OCI-LY7 (cell line): ENCODE measurements at regions not wholly inside any gene's neighbourhood (a gene's known extent, or its start where the extent isn't known, plus 50 kb on each side); places are given as distances from the start of the nearest gene placed in this dataset.

ENCODE experiments used
- BruUV-seq: library from RNA; stranded (reverse); fragments of 400-500 nt; replicated peaks from 2 replicates; lab custom pipeline; 2021; lab: Mats Ljungman, UMichigan
- CTCF ChIA-PET: fragments of 300-600 bp; sonication (Branson Sonifier 250); formaldehyde crosslinking; loops from one replicate; lab custom pipeline; 2022; ENCODE audit warnings: antibody characterized with exemption; ENCODE audit not compliant: unreplicated experiment; lab: Charles Lee
- POLR2A ChIA-PET: fragments of 300-600 bp; sonication (Branson Sonifier 250); formaldehyde crosslinking; loops from one replicate; lab custom pipeline; 2022; ENCODE audit warnings: antibody characterized with exemption; lab: Charles Lee
- DNase-seq: peaks from one replicate; pipeline ENCODE4 v3.0.0-alpha.2; 2015; ENCODE audit warnings: low spot score
- H2AFZ ChIP-seq: fragments of 200-600 bp; sonication (generic), shearing (Covaris generic); 2 replicates; pipeline ENCODE4 v1.6.1; 2014; ENCODE audit warnings: mild to moderate bottlenecking, antibody characterized with exemption, low read length, moderate library complexity
- H3K27ac ChIP-seq: fragments of 200-600 bp; sonication (generic); 2 replicates; pipeline ENCODE4 v1.5.1; 2014; ENCODE audit warnings: mixed run types, low read depth, mild to moderate bottlenecking, moderate library complexity, low read length, inconsistent platforms; ENCODE audit not compliant: poor library complexity, severe bottlenecking
- H3K36me3 ChIP-seq: fragments of 200-600 bp; sonication (generic); 2 replicates; pipeline ENCODE4 v1.6.1; 2014; ENCODE audit warnings: mild to moderate bottlenecking, antibody characterized with exemption, low read length, moderate library complexity, mixed read lengths; ENCODE audit not compliant: insufficient read depth
- H3K4me1 ChIP-seq: fragments of 200-600 bp; sonication (generic); 2 replicates; pipeline ENCODE4 v1.5.1; 2014; ENCODE audit warnings: mild to moderate bottlenecking, low read length; ENCODE audit not compliant: insufficient read depth, poor library complexity, severe bottlenecking
- H3K4me2 ChIP-seq: fragments of 200-600 bp; sonication (generic); 2 replicates; pipeline ENCODE4 v1.6.1; 2014; ENCODE audit warnings: mild to moderate bottlenecking, low read length
- H3K4me3 ChIP-seq: fragments of 200-600 bp; sonication (generic); 2 replicates; pipeline ENCODE4 v1.5.1; 2014; ENCODE audit warnings: mild to moderate bottlenecking, low read depth, low read length; ENCODE audit not compliant: poor library complexity, severe bottlenecking
- H3K79me2 ChIP-seq: fragments of 200-600 bp; sonication (generic); 2 replicates; pipeline ENCODE4 v1.6.1; 2016; ENCODE audit warnings: low read depth, mild to moderate bottlenecking, low read length, moderate library complexity, mixed read lengths; ENCODE audit not compliant: insufficient read depth
- H3K9me2 ChIP-seq: fragments of 200-600 bp; sonication (generic); 2 replicates; pipeline ENCODE4 v1.6.1; 2016; ENCODE audit warnings: mild to moderate bottlenecking, low read length, mixed read lengths; ENCODE audit not compliant: insufficient read depth
- H3K9me3 ChIP-seq: fragments of 200-600 bp; sonication (generic); 2 replicates; pipeline ENCODE4 v1.6.1; 2014; ENCODE audit warnings: mild to moderate bottlenecking, mixed run types, low read length, mixed read lengths
- H4K20me1 ChIP-seq: fragments of 200-600 bp; sonication (generic); 2 replicates; pipeline ENCODE4 v1.6.1; 2014; ENCODE audit warnings: mild to moderate bottlenecking, antibody characterized with exemption, low read length, moderate library complexity, mixed read lengths; ENCODE audit not compliant: insufficient read depth
- CTCF ChIP-seq: fragments of 200-600 bp; sonication (generic); conservative IDR thresholded peaks from 2 replicates; pipeline ENCODE4 v1.5.1; 2014; ENCODE audit warnings: mild to moderate bottlenecking, antibody characterized with exemption, low read length, moderate library complexity, mixed read lengths
- EZH2phosphoT487 ChIP-seq: fragments of 200-600 bp; sonication (generic); IDR thresholded peaks from 2 replicates; pipeline ENCODE4 v1.6.1; 2018; ENCODE audit warnings: low read depth, borderline replicate concordance, mild to moderate bottlenecking, mixed run types, antibody characterized with exemption, low read length, moderate library complexity, mixed read lengths
- intact Hi-C: fragments of 100-400 bp; cut with micrococcal nuclease; formaldehyde crosslinking; loops from one replicate; pipeline ENCODE4 v1.10.0; 2022; ENCODE audit not compliant: unreplicated experiment

- H2AFZ ChIP-seq, result no peak overlapping the region
- intact Hi-C loops, result no loop called here
- CTCF ChIA-PET, result no interaction called here
- no peaks in the 10 kb centered on the region for H3K4me1 ChIP-seq
- H3K36me3 ChIP-seq, result no peaks in the 10 kb centered on the region
- no peaks in the 10 kb centered on the region for H4K20me1 ChIP-seq
- no peaks in the 10 kb centered on the region for H3K9me2 ChIP-seq
- H3K4me2 ChIP-seq, result no peak overlapping the region
- H3K4me3 ChIP-seq, result no peak overlapping the region
- no TSS peak for BruUV-seq
- H3K27ac ChIP-seq, result no peak overlapping the region
- H3K9me3 ChIP-seq, result no peaks in the 10 kb centered on the region
- DNase-seq, result no peak
- POLR2A ChIA-PET, result no interaction called here
- H3K79me2 ChIP-seq, result no peaks in the 10 kb centered on the region
- TF ChIP-seq CTCF (no peak), EZH2phosphoT487 (no peak)
Observed at GRCh38 chr6:9398071-9398766, 962.9 kb upstream of the SLC35B3 start.

- no peak overlapping the region for H3K4me3 ChIP-seq
- TF ChIP-seq EZH2phosphoT487, result no peak
- no TSS peak for BruUV-seq
- H3K79me2 ChIP-seq, result no peaks in the 10 kb centered on the region
- no peaks in the 10 kb centered on the region for H3K4me1 ChIP-seq
- H3K36me3 ChIP-seq, result no peaks in the 10 kb centered on the region
- no peak overlapping the region for H3K4me2 ChIP-seq
- intact Hi-C loops, result no loop called here
- no peaks in the 10 kb centered on the region for H4K20me1 ChIP-seq
- POLR2A ChIA-PET, result no interaction called here
- H3K27ac ChIP-seq, result no peak overlapping the region
- CTCF ChIA-PET, result no interaction called here
- H2AFZ ChIP-seq, result no peak overlapping the region
- no peaks in the 10 kb centered on the region for H3K9me3 ChIP-seq
- no peaks in the 10 kb centered on the region for H3K9me2 ChIP-seq
- no peak for DNase-seq
Observed at GRCh38 chr6:9388596-9388995, 953.3 kb upstream of the SLC35B3 start.

- Histone ChIP-seq H3K9me2 (no peaks in the 10 kb centered on the region), H3K27ac (no peak overlapping the region), H4K20me1 (no peaks in the 10 kb centered on the region), H3K4me2 (no peak overlapping the region), H3K79me2 (no peaks in the 10 kb centered on the region), H3K4me3 (no peak overlapping the region), H3K4me1 (no peaks in the 10 kb centered on the region), H3K36me3 (no peaks in the 10 kb centered on the region), H3K9me3 (no peaks in the 10 kb centered on the region), H2AFZ (no peak overlapping the region)
- no peak for TF ChIP-seq EZH2phosphoT487
- DNase-seq, result no peak
- BruUV-seq, result no TSS peak
- intact Hi-C loops, result no loop called here
- ChIA-PET CTCF (no interaction called here), POLR2A (no interaction called here)
Observed at GRCh38 chr6:9380568-9380967, 945.2 kb upstream of the SLC35B3 start.
